ENCODE measurements at regions not wholly inside any gene's neighbourhood (a gene's known extent, or its start where the extent isn't known, plus 50 kb on each side); places are given as distances from the start of the nearest gene placed in this dataset.

GRCh38 chr10:58932126-58932525 is 244.3 kb upstream of the PHYHIPL start:
- DNase-seq (ENCODE audit: extremely low read depth, low read depth, low spot score) = no peak

- no peak for DNase-seq (ENCODE audit: extremely low read depth, low read depth, low spot score)
These were observed 243.7 kb upstream of the PHYHIPL start for GRCh38 chr10:58932577-58933314.

- DNase-seq (ENCODE audit: extremely low read depth, low read depth, low spot score) = no peak
These were observed 240.1 kb upstream of the PHYHIPL start for GRCh38 chr10:58936364-58936763.

- DNase-seq (ENCODE audit: extremely low read depth, low read depth, low spot score) = no peak
These were observed 239.0 kb upstream of the PHYHIPL start for GRCh38 chr10:58937423-58937822.

- no peak for DNase-seq (ENCODE audit: extremely low read depth, low read depth, low spot score)
These were observed 233.7 kb upstream of the PHYHIPL start for GRCh38 chr10:58942724-58943123.

GRCh38 chr10:58943256-58943890 is 233.1 kb upstream of the PHYHIPL start:
- no peak for DNase-seq (ENCODE audit: extremely low read depth, low read depth, low spot score)

- DNase-seq (ENCODE audit: extremely low read depth, low read depth, low spot score) = no peak
These were observed 232.5 kb upstream of the PHYHIPL start for GRCh38 chr10:58943960-58944359.

- DNase-seq (ENCODE audit: extremely low read depth, low read depth, low spot score) = no peak
These were observed 228.1 kb upstream of the PHYHIPL start for GRCh38 chr10:58948303-58948702.

GRCh38 chr10:58950618-58951017 is 225.8 kb upstream of the PHYHIPL start:
- DNase-seq (ENCODE audit: extremely low read depth, low read depth, low spot score) = no peak

GRCh38 chr10:58951087-58951486 is 225.4 kb upstream of the PHYHIPL start:
- DNase-seq (ENCODE audit: extremely low read depth, low read depth, low spot score) = no peak

- DNase-seq (ENCODE audit: extremely low read depth, low read depth, low spot score) = no peak
These were observed 224.7 kb upstream of the PHYHIPL start for GRCh38 chr10:58951746-58952145.

- DNase-seq (ENCODE audit: extremely low read depth, low read depth, low spot score) = no peak
These were observed 224.3 kb upstream of the PHYHIPL start for GRCh38 chr10:58952162-58952601.

- peak; percentile 14 for DNase-seq (ENCODE audit: extremely low read depth, low read depth, low spot score)
These were observed 223.5 kb upstream of the PHYHIPL start for GRCh38 chr10:58952747-58953466.

- DNase-seq (ENCODE audit: extremely low read depth, low read depth, low spot score) = no peak
These were observed 222.3 kb upstream of the PHYHIPL start for GRCh38 chr10:58954178-58954577.

- no peak for DNase-seq (ENCODE audit: extremely low read depth, low read depth, low spot score)
These were observed 220.8 kb upstream of the PHYHIPL start for GRCh38 chr10:58955615-58956014.

- DNase-seq (ENCODE audit: extremely low read depth, low read depth, low spot score) = no peak
These were observed 219.5 kb upstream of the PHYHIPL start for GRCh38 chr10:58956926-58957325.

GRCh38 chr10:58957517-58957916 is 218.9 kb upstream of the PHYHIPL start:
- no peak for DNase-seq (ENCODE audit: extremely low read depth, low read depth, low spot score)

GRCh38 chr10:58963101-58963534 is 213.3 kb upstream of the PHYHIPL start:
- DNase-seq (ENCODE audit: extremely low read depth, low read depth, low spot score) = no peak

GRCh38 chr10:58963723-58964124 is 212.7 kb upstream of the PHYHIPL start:
- no peak for DNase-seq (ENCODE audit: extremely low read depth, low read depth, low spot score)

- no peak for DNase-seq (ENCODE audit: extremely low read depth, low read depth, low spot score)
These were observed 210.6 kb upstream of the PHYHIPL start for GRCh38 chr10:58965855-58966254.

GRCh38 chr10:58967551-58968388 is 208.7 kb upstream of the PHYHIPL start:
- DNase-seq (ENCODE audit: extremely low read depth, low read depth, low spot score) = no peak

Data from glomerular endothelial cell (primary cell).